Ishikawa (cell line): ENCODE measurements at regions not wholly inside any gene's neighbourhood (a gene's known extent, or its start where the extent isn't known, plus 50 kb on each side); places are given as distances from the start of the nearest gene placed in this dataset.

Experiments used
- CEBPB ChIP-seq: IDR thresholded peaks from 2 replicates; pipeline ENCODE4 v1.6.1; 2012
- CREB1 ChIP-seq: IDR thresholded peaks from 2 replicates; pipeline ENCODE4 v1.6.1; 2012; ENCODE audit warnings: low read depth
- EGR1 ChIP-seq: IDR thresholded peaks from 2 replicates; pipeline ENCODE4 v1.6.1; 2012
- EP300 ChIP-seq: IDR thresholded peaks from 2 replicates; pipeline ENCODE4 v1.6.1; 2012; ENCODE audit warnings: borderline replicate concordance
- FOXM1 ChIP-seq: IDR thresholded peaks from 2 replicates; pipeline ENCODE4 v1.6.1; 2012; ENCODE audit warnings: low read depth, borderline replicate concordance
- NFIC ChIP-seq: IDR thresholded peaks from 2 replicates; pipeline ENCODE4 v1.6.1; 2012
- RAD21 ChIP-seq: IDR thresholded peaks from 2 replicates; pipeline ENCODE4 v1.6.1; 2012; ENCODE audit warnings: low read depth
- TAF1 ChIP-seq: IDR thresholded peaks from 2 replicates; pipeline ENCODE4 v1.6.1; 2012; ENCODE audit warnings: low read depth, mild to moderate bottlenecking
- TCF12 ChIP-seq: IDR thresholded peaks from 2 replicates; pipeline ENCODE4 v1.6.1; 2012; ENCODE audit warnings: low read depth
- TEAD4 ChIP-seq: IDR thresholded peaks from 2 replicates; pipeline ENCODE4 v1.6.1; 2012
- YY1 ChIP-seq: IDR thresholded peaks from 2 replicates; pipeline ENCODE4 v1.6.1; 2012; ENCODE audit warnings: low read depth
- ZBTB7A ChIP-seq: IDR thresholded peaks from 2 replicates; pipeline ENCODE4 v1.6.1; 2012; ENCODE audit warnings: low read depth
- TF ChIP-seq, protein P1 (sequence below): IDR thresholded peaks from 2 replicates; pipeline ENCODE4 v1.6.1; 2012
- TF ChIP-seq, protein P2 (sequence below): IDR thresholded peaks from 2 replicates; pipeline ENCODE4 v1.6.1; 2012
- TF ChIP-seq, protein P3 (sequence below): IDR thresholded peaks from 2 replicates; pipeline ENCODE4 v1.6.1; 2012; ENCODE audit warnings: low read depth, mild to moderate bottlenecking

GRCh38 chr20:6644813-6645628 is 122.5 kb upstream of the BMP2 start:
- no peak for TF ChIP-seq CREB1
- TF ChIP-seq RAD21, result no peak
- TF ChIP-seq, protein P1, sequence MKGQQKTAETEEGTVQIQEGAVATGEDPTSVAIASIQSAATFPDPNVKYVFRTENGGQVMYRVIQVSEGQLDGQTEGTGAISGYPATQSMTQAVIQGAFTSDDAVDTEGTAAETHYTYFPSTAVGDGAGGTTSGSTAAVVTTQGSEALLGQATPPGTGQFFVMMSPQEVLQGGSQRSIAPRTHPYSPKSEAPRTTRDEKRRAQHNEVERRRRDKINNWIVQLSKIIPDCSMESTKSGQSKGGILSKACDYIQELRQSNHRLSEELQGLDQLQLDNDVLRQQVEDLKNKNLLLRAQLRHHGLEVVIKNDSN, result no peak
- TF ChIP-seq TEAD4, result no peak
- TF ChIP-seq ZBTB7A, result no peak
- TF ChIP-seq, protein P2, sequence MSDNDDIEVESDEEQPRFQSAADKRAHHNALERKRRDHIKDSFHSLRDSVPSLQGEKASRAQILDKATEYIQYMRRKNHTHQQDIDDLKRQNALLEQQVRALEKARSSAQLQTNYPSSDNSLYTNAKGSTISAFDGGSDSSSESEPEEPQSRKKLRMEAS, result no peak
- no peak for TF ChIP-seq EP300
- TF ChIP-seq NFIC, result no peak
- no peak for TF ChIP-seq CEBPB
- TF ChIP-seq TAF1, result no peak
- TF ChIP-seq YY1, result no peak
- no peak for TF ChIP-seq FOXM1
- no peak for TF ChIP-seq EGR1
- no peak for TF ChIP-seq TCF12
- TF ChIP-seq, protein P3, sequence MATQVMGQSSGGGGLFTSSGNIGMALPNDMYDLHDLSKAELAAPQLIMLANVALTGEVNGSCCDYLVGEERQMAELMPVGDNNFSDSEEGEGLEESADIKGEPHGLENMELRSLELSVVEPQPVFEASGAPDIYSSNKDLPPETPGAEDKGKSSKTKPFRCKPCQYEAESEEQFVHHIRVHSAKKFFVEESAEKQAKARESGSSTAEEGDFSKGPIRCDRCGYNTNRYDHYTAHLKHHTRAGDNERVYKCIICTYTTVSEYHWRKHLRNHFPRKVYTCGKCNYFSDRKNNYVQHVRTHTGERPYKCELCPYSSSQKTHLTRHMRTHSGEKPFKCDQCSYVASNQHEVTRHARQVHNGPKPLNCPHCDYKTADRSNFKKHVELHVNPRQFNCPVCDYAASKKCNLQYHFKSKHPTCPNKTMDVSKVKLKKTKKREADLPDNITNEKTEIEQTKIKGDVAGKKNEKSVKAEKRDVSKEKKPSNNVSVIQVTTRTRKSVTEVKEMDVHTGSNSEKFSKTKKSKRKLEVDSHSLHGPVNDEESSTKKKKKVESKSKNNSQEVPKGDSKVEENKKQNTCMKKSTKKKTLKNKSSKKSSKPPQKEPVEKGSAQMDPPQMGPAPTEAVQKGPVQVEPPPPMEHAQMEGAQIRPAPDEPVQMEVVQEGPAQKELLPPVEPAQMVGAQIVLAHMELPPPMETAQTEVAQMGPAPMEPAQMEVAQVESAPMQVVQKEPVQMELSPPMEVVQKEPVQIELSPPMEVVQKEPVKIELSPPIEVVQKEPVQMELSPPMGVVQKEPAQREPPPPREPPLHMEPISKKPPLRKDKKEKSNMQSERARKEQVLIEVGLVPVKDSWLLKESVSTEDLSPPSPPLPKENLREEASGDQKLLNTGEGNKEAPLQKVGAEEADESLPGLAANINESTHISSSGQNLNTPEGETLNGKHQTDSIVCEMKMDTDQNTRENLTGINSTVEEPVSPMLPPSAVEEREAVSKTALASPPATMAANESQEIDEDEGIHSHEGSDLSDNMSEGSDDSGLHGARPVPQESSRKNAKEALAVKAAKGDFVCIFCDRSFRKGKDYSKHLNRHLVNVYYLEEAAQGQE, result no peak

- no peak for TF ChIP-seq CEBPB
- no peak for TF ChIP-seq EP300
- TF ChIP-seq TCF12, result no peak
- TF ChIP-seq NFIC, result no peak
- TF ChIP-seq FOXM1, result no peak
- TF ChIP-seq, protein P1, result no peak
- no peak for TF ChIP-seq TAF1
- no peak for TF ChIP-seq RAD21
- TF ChIP-seq, protein P2, result no peak
- no peak for TF ChIP-seq ZBTB7A
- TF ChIP-seq YY1, result no peak
- no peak for TF ChIP-seq CREB1
- TF ChIP-seq EGR1, result no peak
These were observed 126.5 kb upstream of the BMP2 start for GRCh38 chr20:6641012-6641411.

GRCh38 chr20:6637160-6637579 is 130.3 kb upstream of the BMP2 start:
- TF ChIP-seq CREB1 (no peak), CEBPB (no peak), ZBTB7A (no peak)

DNA sequence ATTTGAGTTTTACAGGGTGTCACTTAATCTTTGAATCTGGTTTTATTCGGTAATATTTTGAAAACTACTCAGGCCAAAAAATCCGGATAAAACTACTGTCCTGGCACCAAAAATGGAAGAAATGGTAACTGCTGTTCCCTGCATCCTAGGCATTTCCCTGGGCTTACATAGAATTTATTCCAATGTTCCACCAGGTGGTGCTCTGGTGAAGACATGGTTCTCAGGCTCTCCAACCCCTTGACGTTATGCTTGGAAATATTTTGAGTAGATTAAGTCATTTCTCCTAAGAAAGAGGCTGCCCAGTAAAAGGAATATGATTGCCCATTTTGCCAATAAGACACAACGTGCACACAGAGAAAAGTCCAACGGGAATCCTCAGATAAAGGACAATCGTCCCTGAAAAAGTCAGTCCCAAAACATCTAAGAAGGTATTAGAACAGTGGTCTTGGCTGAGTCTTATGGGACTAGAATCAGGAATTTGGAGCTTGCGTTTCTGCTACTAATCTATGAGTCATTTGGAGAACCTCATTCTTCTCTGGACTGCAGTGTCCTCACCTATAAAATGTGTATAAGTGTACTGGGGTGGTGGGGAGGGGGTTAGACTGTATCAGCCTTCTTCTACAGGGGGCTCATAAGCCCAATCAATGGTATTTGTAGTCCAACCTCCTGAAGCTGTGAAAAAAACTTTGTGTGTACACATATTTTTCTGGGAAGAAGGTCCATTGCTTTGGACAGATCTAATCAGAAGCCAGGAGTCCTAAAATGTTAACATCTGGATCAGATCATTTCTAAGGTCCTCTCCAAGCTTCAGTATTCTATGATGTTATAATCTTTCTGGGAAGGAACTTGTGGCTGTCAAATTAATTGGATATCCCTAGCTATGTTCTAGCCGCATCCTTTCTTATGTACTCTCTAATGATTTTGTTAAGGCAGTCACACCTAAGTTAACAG is 131.0 kb upstream of the BMP2 start:
- TF ChIP-seq TAF1, result no peak

DNA sequence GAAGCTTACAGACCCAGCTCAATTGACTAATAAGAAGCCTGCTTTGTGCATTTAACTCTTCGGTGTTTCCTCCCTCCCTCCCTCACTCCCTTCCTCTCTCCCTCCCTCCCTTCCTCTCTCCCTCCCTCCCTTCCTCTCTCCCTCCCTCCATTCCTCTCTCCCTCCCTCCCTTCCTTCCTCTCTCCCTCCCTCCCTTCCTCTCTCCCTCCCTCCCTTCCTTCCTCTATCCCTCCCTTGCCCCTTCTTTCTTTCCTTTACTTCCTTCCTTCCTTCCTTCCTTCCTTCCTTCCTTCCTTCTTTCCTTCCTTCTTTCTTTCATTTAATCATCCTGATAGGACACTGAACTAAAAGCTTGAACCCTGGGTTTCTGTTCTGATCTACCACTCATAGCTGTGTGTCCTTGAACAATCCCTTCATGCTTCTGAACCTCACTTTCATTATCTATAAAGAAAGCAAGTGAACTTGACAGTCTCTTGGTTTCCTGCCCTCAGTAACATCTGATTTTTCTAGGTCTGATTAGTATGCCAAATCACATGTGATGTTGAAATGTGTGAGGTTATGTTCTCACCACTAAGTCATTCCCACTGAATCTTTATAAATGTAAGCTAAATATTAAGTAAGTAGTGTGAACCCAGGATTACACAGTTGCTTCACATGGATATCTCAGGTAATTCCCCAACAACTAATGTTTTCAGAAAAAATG is 132.3 kb upstream of the BMP2 start:
- no peak for TF ChIP-seq TAF1
- no peak for TF ChIP-seq NFIC
- TF ChIP-seq, protein P1, result no peak
- TF ChIP-seq, protein P2, result no peak
- no peak for TF ChIP-seq TCF12
- TF ChIP-seq CEBPB, result no peak
- no peak for TF ChIP-seq TEAD4
- TF ChIP-seq, protein P3, result no peak
- no peak for TF ChIP-seq FOXM1
- no peak for TF ChIP-seq CREB1
- no peak for TF ChIP-seq ZBTB7A
- no peak for TF ChIP-seq YY1
